HFF-Myc (cell line): ENCODE measurements at regions not wholly inside any gene's neighbourhood (a gene's known extent, or its start where the extent isn't known, plus 50 kb on each side); places are given as distances from the start of the nearest gene placed in this dataset.

ENCODE experiments used
- DNase-seq: peaks from one replicate; pipeline ENCODE4 v3.0.0-alpha.2; 2011; ENCODE audit warnings: low read depth; ENCODE audit errors: extremely low read depth
- H3K4me3 ChIP-seq: replicated peaks from 2 replicates; pipeline ENCODE4 v1.5.1; 2011; ENCODE audit warnings: low read depth, mild to moderate bottlenecking, control low read depth, low read length
- CTCF ChIP-seq: IDR thresholded peaks from 2 replicates; pipeline ENCODE4 v1.5.1; 2012; ENCODE audit warnings: mild to moderate bottlenecking, low read depth, low read length, control low read depth; ENCODE audit errors: missing control alignments

- TF ChIP-seq CTCF: no peak
- H3K4me3 ChIP-seq: no peak overlapping the region
- no peak for DNase-seq
Measured at GRCh38 chr1:209265301-209265700, 318.2 kb upstream of the CAMK1G start.

GRCh38 chr1:209266590-209267205, 316.8 kb upstream of the CAMK1G start:
- H3K4me3 ChIP-seq: no peak overlapping the region
- no peak for DNase-seq
- TF ChIP-seq CTCF: no peak

GRCh38 chr1:209267968-209268367, 315.5 kb upstream of the CAMK1G start:
- DNase-seq: no peak
- no peak for TF ChIP-seq CTCF
- H3K4me3 ChIP-seq: no peak overlapping the region

GRCh38 chr1:209268479-209268878, 315.0 kb upstream of the CAMK1G start:
- DNase-seq: no peak
- H3K4me3 ChIP-seq: no peak overlapping the region
- TF ChIP-seq CTCF: no peak

GRCh38 chr1:209276321-209276720, 307.2 kb upstream of the CAMK1G start:
- no peak for TF ChIP-seq CTCF
- no peak for DNase-seq
- H3K4me3 ChIP-seq: no peak overlapping the region

GRCh38 chr1:209277662-209278061, 305.9 kb upstream of the CAMK1G start:
- no peak for TF ChIP-seq CTCF
- H3K4me3 ChIP-seq: no peak overlapping the region

GRCh38 chr1:209291715-209292114, 291.8 kb upstream of the CAMK1G start:
- DNase-seq: no peak
- no peak for TF ChIP-seq CTCF
- no peak overlapping the region for H3K4me3 ChIP-seq

More at GRCh38 chr1:209277662-209278061, 305.9 kb upstream of the CAMK1G start:
- no peak for DNase-seq
